Frontal cortex (tissue), 3 donors: ENCODE measurements at regions not wholly inside any gene's neighbourhood (a gene's known extent, or its start where the extent isn't known, plus 50 kb on each side); places are given as distances from the start of the nearest gene placed in this dataset.
"Not testable (repeated sequence)": the region's sequence is repeated elsewhere in the genome, so short reads cannot be mapped to it uniquely, and the experiment has no call there.

Source experiments
- DNase-seq, 2 donors: peaks; one replicate each; pipeline ENCODE4 v3.0.0; 2012; ENCODE audit warnings: low spot score in 2 of 2
- FAIRE-seq: peaks from 2 replicates; lab custom pipeline; 2012; peaks lifted over from hg19 to GRCh38; lab: Jason Lieb, UNC
- donor health status: control.
- donor health status: control.
- donor health status: control.

GRCh38 chr16:49937886-49938285 is 82.0 kb upstream of the ZNF423 start:
- DNase-seq (no peak), FAIRE-seq (no peak)

- no peak for FAIRE-seq
Observed at GRCh38 chr16:49939495-49939894, 83.6 kb upstream of the ZNF423 start.

GRCh38 chr16:49940464-49941224 is 84.4 kb upstream of the CNEP1R1 start:
- FAIRE-seq, result no peak
- no peak for DNase-seq

More at GRCh38 chr16:49939495-49939894, 83.6 kb upstream of the ZNF423 start:
- DNase-seq, result no peak

GRCh38 chr16:49944221-49944620 is 80.8 kb upstream of the CNEP1R1 start:
- DNase-seq, result no peak
- FAIRE-seq, result no peak

- DNase-seq, result no peak
- FAIRE-seq, result no peak
Observed at GRCh38 chr16:49947907-49948678, 76.9 kb upstream of the CNEP1R1 start.

GRCh38 chr16:49951574-49952195 is 73.3 kb upstream of the CNEP1R1 start:
- DNase-seq (no peak), FAIRE-seq (no peak)

- no peak for FAIRE-seq
- DNase-seq, result no peak
Observed at GRCh38 chr16:49952386-49952785, 72.6 kb upstream of the CNEP1R1 start.

GRCh38 chr16:49953090-49953489 is 71.9 kb upstream of the CNEP1R1 start:
- no peak for DNase-seq
- no peak for FAIRE-seq

- no peak for DNase-seq
- FAIRE-seq, result no peak
Observed at GRCh38 chr16:49955858-49956257, 69.2 kb upstream of the CNEP1R1 start.

GRCh38 chr16:49956915-49957314 is 68.1 kb upstream of the CNEP1R1 start:
- no peak for FAIRE-seq
- DNase-seq, result no peak

- no peak for FAIRE-seq
- no peak for DNase-seq
Observed at GRCh38 chr16:49958448-49958847, 66.6 kb upstream of the CNEP1R1 start.

- no peak for DNase-seq
- no peak for FAIRE-seq
Observed at GRCh38 chr16:49959552-49960277, 65.3 kb upstream of the CNEP1R1 start.

- no peak for FAIRE-seq
- no peak for DNase-seq
Observed at GRCh38 chr16:49961089-49961488, 63.9 kb upstream of the CNEP1R1 start.

GRCh38 chr16:49962566-49962965 is 62.5 kb upstream of the CNEP1R1 start:
- DNase-seq, FAIRE-seq: not testable (repeated sequence)

- no peak for DNase-seq
- FAIRE-seq, result no peak
Observed at GRCh38 chr16:49964316-49964715, 60.7 kb upstream of the CNEP1R1 start.

- FAIRE-seq, result no peak
Observed at GRCh38 chr16:49964973-49965372, 60.1 kb upstream of the CNEP1R1 start.

GRCh38 chr16:49967012-49967559 is 57.9 kb upstream of the CNEP1R1 start:
- DNase-seq (no peak), FAIRE-seq (no peak)

More at GRCh38 chr16:49964973-49965372, 60.1 kb upstream of the CNEP1R1 start:
- DNase-seq, result no peak

- FAIRE-seq, result no peak
- DNase-seq, result no peak
Observed at GRCh38 chr16:49969091-49970030, 55.7 kb upstream of the CNEP1R1 start.
